Esophagus squamous epithelium (tissue), 5 donors: ENCODE measurements at regions not wholly inside any gene's neighbourhood (a gene's known extent, or its start where the extent isn't known, plus 50 kb on each side); places are given as distances from the start of the nearest gene placed in this dataset.

Experiments used
- DNase-seq: peaks from one replicate; lab custom pipeline; 2025; lab: John Stamatoyannopoulos, UW
- H3K27ac ChIP-seq, 4 donors: fragments of 200-600 bp; sonication (generic); one replicate each; pipeline ENCODE4 v1.5.1; 2016 to 2019; ENCODE audit warnings: mild to moderate bottlenecking in 1 of 4
- H3K27me3 ChIP-seq, 4 donors: fragments of 200-600 bp; sonication (generic); 1 replicate in 3 of 4; 2 replicates in 1 of 4; pipeline versions ENCODE4 v1.5.1 to v1.6.0; 2017 to 2021; ENCODE audit warnings: antibody characterized with exemption in 1 of 4
- H3K36me3 ChIP-seq, 3 donors: fragments of 200-600 bp; sonication (generic); one replicate each; pipeline ENCODE4 v1.5.1; 2016 to 2019
- H3K4me1 ChIP-seq, 3 donors: fragments of 200-600 bp; sonication (generic); one replicate each; pipeline ENCODE4 v1.5.1; 2017 to 2019
- H3K4me3 ChIP-seq, 4 donors: fragments of 200-600 bp; sonication (generic); 1 replicate in 3 of 4; 2 replicates in 1 of 4; pipeline ENCODE4 v1.5.1; 2016 to 2019; ENCODE audit warnings: mild to moderate bottlenecking in 2 of 4, moderate library complexity in 1 of 4
- H3K9me3 ChIP-seq, 3 donors: fragments of 200-600 bp; sonication (generic); one replicate each; pipeline ENCODE4 v1.5.1; 2016 to 2019
- POLR2A ChIP-seq, 4 donors: fragments of 450-650 bp; IDR thresholded peaks; one replicate each; pipeline ENCODE4 v1.6.1; 2017; ENCODE audit warnings: antibody characterized with exemption in 4 of 4, mild to moderate bottlenecking in 4 of 4, moderate library complexity in 3 of 4
- WGBS, 2 donors: methylation state at CpG; one replicate each; pipeline ENCODE4 v1.1.5; 2018; 5-methylcytosine and 5-hydroxymethylcytosine counted together
- intact Hi-C: fragments of 100-400 bp; cut with DNase I; formaldehyde crosslinking; loops from one replicate; pipeline ENCODE4 v1.15.0; 2022
- TF ChIP-seq, protein P1 (sequence below), 6 experiments: fragments of 450-650 bp in 4 of 6; fragments of 200-600 bp in 2 of 6; sonication (generic) in 2 of 6; IDR thresholded peaks; one replicate each; pipeline ENCODE4 v1.5.1; 2016 to 2019; ENCODE audit warnings: antibody characterized with exemption in 6 of 6, mild to moderate bottlenecking in 4 of 6, moderate library complexity in 4 of 6
- donor health status: DM: yes; HTN: yes; CAD: no.

DNA sequence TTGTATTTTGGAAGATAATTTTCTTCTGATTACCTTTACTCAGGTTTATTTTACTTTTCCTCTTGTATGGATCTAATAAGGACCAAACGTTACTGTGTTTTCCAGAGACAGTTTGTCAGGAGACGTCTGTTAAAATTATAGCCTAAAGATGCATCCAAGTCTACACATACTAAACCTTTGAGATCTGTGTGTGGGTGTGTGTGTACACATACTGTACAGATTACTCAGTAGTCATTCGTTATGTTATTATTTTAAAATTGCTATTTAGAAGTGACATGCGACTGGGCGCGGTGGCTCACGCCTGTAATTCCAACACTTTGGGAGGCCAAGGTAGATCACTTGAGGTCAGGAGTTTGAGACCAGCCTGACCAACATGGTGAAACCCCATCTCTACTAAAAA, 51.6 kb upstream of the CNTLN start:
- H3K27ac ChIP-seq: no peak overlapping the region
- DNase-seq: no peak

GRCh38 chr9:17082343-17083064, 52.3 kb upstream of the CNTLN start:
- H3K36me3 ChIP-seq: no peaks in the 10 kb centered on the region
- no peak overlapping the region for H3K4me3 ChIP-seq
- H3K27ac ChIP-seq: no peak overlapping the region
- WGBS, 2 donors: 40 to 45% methylated on average over 5 of the region's 5 CpGs
- intact Hi-C loops: no loop called here
- H3K9me3 ChIP-seq: no peaks in the 10 kb centered on the region
- DNase-seq: no peak
- TF ChIP-seq POLR2A (IDR thresholded peaks at IDR 0.05): no peak
- TF ChIP-seq, protein P1, sequence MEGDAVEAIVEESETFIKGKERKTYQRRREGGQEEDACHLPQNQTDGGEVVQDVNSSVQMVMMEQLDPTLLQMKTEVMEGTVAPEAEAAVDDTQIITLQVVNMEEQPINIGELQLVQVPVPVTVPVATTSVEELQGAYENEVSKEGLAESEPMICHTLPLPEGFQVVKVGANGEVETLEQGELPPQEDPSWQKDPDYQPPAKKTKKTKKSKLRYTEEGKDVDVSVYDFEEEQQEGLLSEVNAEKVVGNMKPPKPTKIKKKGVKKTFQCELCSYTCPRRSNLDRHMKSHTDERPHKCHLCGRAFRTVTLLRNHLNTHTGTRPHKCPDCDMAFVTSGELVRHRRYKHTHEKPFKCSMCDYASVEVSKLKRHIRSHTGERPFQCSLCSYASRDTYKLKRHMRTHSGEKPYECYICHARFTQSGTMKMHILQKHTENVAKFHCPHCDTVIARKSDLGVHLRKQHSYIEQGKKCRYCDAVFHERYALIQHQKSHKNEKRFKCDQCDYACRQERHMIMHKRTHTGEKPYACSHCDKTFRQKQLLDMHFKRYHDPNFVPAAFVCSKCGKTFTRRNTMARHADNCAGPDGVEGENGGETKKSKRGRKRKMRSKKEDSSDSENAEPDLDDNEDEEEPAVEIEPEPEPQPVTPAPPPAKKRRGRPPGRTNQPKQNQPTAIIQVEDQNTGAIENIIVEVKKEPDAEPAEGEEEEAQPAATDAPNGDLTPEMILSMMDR (IDR thresholded peaks at IDR 0.05): no peak
- H3K4me1 ChIP-seq: no peaks in the 10 kb centered on the region
- H3K27me3 ChIP-seq: no peaks in the 10 kb centered on the region

More for the DNA sequence above, 51.6 kb upstream of the CNTLN start:
- WGBS, 2 donors: 60 to 68% methylated on average over 3 to 7 of the region's 7 CpGs
- no peak for TF ChIP-seq POLR2A (IDR thresholded peaks at IDR 0.05)
- TF ChIP-seq, protein P1 (IDR thresholded peaks at IDR 0.05): no peak
- intact Hi-C loops: no loop called here
- no peaks in the 10 kb centered on the region for H3K4me1 ChIP-seq
- H3K36me3 ChIP-seq: no peaks in the 10 kb centered on the region
- no peaks in the 10 kb centered on the region for H3K9me3 ChIP-seq
- no peaks in the 10 kb centered on the region for H3K27me3 ChIP-seq
- H3K4me3 ChIP-seq: no peak overlapping the region

DNA sequence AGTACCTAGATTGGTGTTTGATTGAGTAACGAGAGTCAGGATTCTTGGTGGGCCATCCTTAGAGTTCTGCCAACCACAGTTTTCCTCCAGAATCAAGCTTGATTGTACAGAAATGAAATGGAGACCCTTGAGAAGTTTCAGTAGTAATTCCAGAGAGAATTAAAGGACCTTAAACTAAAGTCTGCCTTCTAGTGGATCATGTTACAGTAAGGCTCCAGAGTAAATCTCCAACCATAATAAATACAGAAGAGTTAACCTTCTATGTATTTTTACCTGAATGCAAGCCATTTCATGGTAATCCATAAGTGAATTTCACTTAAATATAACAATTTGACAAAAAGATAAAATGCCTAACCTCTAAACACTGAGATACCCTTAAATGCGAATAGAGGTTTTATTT, 53.0 kb upstream of the CNTLN start:
- Histone ChIP-seq H3K27me3 (no peaks in the 10 kb centered on the region), H3K9me3 (no peaks in the 10 kb centered on the region), H3K4me1 (no peaks in the 10 kb centered on the region), H3K27ac (no peak overlapping the region), H3K4me3 (no peak overlapping the region), H3K36me3 (no peaks in the 10 kb centered on the region)
- DNase-seq: no peak
- no peak for TF ChIP-seq POLR2A (IDR thresholded peaks at IDR 0.05)
- WGBS, 2 donors: 90 to 98% methylated on average over 2 of the region's 2 CpGs
- intact Hi-C loops: no loop called here

DNA sequence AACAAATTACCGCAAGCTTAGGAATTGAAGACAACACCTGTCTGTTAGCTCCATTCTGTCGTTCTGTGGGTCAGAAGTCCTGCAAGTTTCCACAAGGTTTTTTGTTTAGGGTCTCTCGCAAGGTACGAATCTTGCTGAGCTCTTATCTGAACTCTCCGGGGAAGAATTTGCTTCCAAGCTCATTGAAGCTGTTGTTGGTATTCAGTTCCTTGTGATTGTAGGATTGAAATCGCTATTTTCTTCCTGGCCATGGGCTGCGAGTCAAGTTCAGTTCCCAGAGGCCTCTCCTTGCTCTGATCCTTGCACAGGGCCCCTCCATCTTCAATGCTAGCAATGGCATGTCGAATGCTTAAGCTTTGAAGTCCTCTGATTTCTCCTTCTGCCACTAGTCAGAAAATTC, 53.5 kb upstream of the CNTLN start:
- Histone ChIP-seq H3K4me1 (no peaks in the 10 kb centered on the region), H3K9me3 (no peaks in the 10 kb centered on the region), H3K36me3 (no peaks in the 10 kb centered on the region), H3K27me3 (no peaks in the 10 kb centered on the region), H3K4me3 (no peak overlapping the region), H3K27ac (no peak overlapping the region)
- 83 to 85% methylated on average over 8 of the region's 8 CpGs for WGBS, 2 donors
- no peak for DNase-seq
- intact Hi-C loops: no loop called here
- TF ChIP-seq, protein P1 (IDR thresholded peaks at IDR 0.05): no peak

DNA sequence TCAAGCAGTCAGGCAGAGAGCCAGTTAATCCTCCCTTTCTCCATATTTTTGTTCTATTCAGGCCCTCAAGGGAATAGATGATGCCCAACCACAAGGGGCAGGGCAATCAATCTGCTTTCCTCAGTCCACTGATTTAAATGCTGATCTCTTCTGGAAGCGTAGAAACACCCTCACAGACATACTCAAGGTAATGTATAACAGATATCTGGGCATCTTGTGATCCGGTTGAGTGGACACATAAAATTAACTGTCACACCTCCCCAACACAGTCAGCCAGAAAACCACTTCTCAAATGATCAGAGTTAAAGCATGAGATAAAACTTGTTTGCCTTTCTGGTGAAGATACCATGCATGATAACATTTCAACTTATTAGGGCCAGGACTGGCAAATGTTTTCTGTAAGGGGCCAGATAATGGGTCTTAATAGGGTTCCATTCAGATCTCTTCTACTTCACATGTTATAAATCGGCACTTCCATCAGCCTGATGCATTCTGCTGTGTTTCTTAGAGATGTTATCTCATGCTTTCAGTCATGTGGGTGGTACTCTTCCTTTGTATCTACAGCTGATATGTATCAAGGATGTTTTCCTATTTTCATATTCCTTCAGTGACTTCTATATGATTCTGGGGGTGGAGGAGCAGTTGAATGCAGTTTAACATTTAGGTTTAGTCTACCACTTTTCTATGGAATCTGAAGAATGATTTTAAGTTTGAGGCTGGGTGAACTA, 58.9 kb upstream of the CNTLN start:
- Histone ChIP-seq H3K27ac (no peak overlapping the region), H3K4me3 (no peak overlapping the region), H3K4me1 (no peaks in the 10 kb centered on the region), H3K9me3 (no peaks in the 10 kb centered on the region), H3K36me3 (no peaks in the 10 kb centered on the region), H3K27me3 (no peaks in the 10 kb centered on the region)
- TF ChIP-seq, protein P1 (IDR thresholded peaks at IDR 0.05): no peak
- no peak for TF ChIP-seq POLR2A (IDR thresholded peaks at IDR 0.05)
- DNase-seq: no peak
- intact Hi-C loops: no loop called here
- WGBS, 2 donors: 74 to 81% methylated on average over 3 of the region's 3 CpGs
